ENCODE measurements at regions not wholly inside any gene's neighbourhood (a gene's known extent, or its start where the extent isn't known, plus 50 kb on each side); places are given as distances from the start of the nearest gene placed in this dataset.

DNA sequence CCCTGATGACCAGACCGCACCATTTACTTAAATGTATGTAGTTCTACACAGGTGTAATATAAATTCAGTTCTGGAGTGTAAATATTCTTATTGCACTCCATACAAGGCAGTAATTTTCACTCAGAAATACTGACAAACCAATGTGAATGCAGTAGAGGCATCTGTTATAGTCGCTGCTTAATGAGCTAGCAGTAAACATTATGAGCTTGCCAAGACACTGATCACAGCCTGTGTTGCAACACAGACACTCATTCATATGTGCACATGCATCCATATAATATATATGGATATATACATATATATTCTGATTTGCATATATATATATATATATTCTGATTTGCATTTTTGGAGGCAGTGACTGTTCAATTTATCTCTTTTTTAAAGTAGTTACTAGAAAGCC, 435.1 kb upstream of the ST8SIA4 start:
- no peak for TF ChIP-seq CTCF (IDR thresholded peaks at IDR 0.05; ENCODE audit: poor library complexity, severe bottlenecking)
- TF ChIP-seq, protein P1, sequence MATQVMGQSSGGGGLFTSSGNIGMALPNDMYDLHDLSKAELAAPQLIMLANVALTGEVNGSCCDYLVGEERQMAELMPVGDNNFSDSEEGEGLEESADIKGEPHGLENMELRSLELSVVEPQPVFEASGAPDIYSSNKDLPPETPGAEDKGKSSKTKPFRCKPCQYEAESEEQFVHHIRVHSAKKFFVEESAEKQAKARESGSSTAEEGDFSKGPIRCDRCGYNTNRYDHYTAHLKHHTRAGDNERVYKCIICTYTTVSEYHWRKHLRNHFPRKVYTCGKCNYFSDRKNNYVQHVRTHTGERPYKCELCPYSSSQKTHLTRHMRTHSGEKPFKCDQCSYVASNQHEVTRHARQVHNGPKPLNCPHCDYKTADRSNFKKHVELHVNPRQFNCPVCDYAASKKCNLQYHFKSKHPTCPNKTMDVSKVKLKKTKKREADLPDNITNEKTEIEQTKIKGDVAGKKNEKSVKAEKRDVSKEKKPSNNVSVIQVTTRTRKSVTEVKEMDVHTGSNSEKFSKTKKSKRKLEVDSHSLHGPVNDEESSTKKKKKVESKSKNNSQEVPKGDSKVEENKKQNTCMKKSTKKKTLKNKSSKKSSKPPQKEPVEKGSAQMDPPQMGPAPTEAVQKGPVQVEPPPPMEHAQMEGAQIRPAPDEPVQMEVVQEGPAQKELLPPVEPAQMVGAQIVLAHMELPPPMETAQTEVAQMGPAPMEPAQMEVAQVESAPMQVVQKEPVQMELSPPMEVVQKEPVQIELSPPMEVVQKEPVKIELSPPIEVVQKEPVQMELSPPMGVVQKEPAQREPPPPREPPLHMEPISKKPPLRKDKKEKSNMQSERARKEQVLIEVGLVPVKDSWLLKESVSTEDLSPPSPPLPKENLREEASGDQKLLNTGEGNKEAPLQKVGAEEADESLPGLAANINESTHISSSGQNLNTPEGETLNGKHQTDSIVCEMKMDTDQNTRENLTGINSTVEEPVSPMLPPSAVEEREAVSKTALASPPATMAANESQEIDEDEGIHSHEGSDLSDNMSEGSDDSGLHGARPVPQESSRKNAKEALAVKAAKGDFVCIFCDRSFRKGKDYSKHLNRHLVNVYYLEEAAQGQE (IDR thresholded peaks at IDR 0.05; ENCODE audit: borderline replicate concordance), result no peak
- TF ChIP-seq POLR2AphosphoS5 (IDR thresholded peaks at IDR 0.05), result no peak
- no peak for TF ChIP-seq EZH2 (IDR thresholded peaks at IDR 0.05; ENCODE audit: borderline replicate concordance, insufficient read depth, low read length, poor library complexity, severe bottlenecking)
- no peak for TF ChIP-seq EP300 (conservative IDR thresholded peaks at IDR 0.05; ENCODE audit: poor library complexity, severe bottlenecking)
- TF ChIP-seq RAD21 (conservative IDR thresholded peaks at IDR 0.05), result no peak
- TF ChIP-seq SMC3 (conservative IDR thresholded peaks at IDR 0.05; ENCODE audit: poor library complexity), result no peak
